Lung (tissue), 11 donors: ENCODE measurements at regions not wholly inside any gene's neighbourhood (a gene's known extent, or its start where the extent isn't known, plus 50 kb on each side); places are given as distances from the start of the nearest gene placed in this dataset.

ENCODE experiments used
- ATAC-seq: fragments of 200-7000 bp; cut with Tn5 transposase; one replicate; pipeline ENCODE4 v1.9.1; 2020; ENCODE audit warnings: moderate number of reproducible peaks; ENCODE audit not compliant: insufficient read depth, low FRiP score
- DNase-seq, 3 donors: peaks; one replicate each; pipeline ENCODE4 v3.0.0-alpha.2; 2013 to 2017
- H3K27ac ChIP-seq, 2 donors: one replicate each; pipeline ENCODE4 v1.5.1; 2013; ENCODE audit warnings: mild to moderate bottlenecking in 2 of 2, moderate library complexity in 2 of 2, control low read depth in 1 of 2, inconsistent platforms in 1 of 2, low read depth in 1 of 2, low read length in 1 of 2
- H3K27me3 ChIP-seq, 3 donors: one replicate each; pipeline ENCODE4 v1.5.1; 2013; ENCODE audit warnings: low read length in 2 of 3; ENCODE audit not compliant: control insufficient read depth in 3 of 3, insufficient read depth in 3 of 3
- H3K36me3 ChIP-seq, 4 donors: one replicate each; pipeline ENCODE4 v1.5.1; 2013; ENCODE audit warnings: low read length in 4 of 4, mild to moderate bottlenecking in 1 of 4, moderate library complexity in 1 of 4; ENCODE audit not compliant: control insufficient read depth in 4 of 4, insufficient read depth in 4 of 4
- H3K4me1 ChIP-seq, 5 donors: one replicate each; pipeline ENCODE4 v1.5.1; 2013; ENCODE audit warnings: low read length in 5 of 5, mild to moderate bottlenecking in 2 of 5, moderate library complexity in 1 of 5; ENCODE audit not compliant: control insufficient read depth in 5 of 5, insufficient read depth in 5 of 5
- H3K4me3 ChIP-seq: one replicate; pipeline ENCODE4 v1.5.1; 2013; ENCODE audit warnings: mild to moderate bottlenecking, control low read depth, moderate library complexity
- H3K9ac ChIP-seq, 2 donors: one replicate each; pipeline ENCODE4 v1.5.1; 2013; ENCODE audit warnings: low read length in 2 of 2, control low read depth in 1 of 2; ENCODE audit not compliant: insufficient read depth in 1 of 2
- H3K9me3 ChIP-seq, 4 donors: one replicate each; pipeline ENCODE4 v1.5.1; 2013; ENCODE audit warnings: low read length in 3 of 4, mild to moderate bottlenecking in 1 of 4, moderate library complexity in 1 of 4; ENCODE audit not compliant: control insufficient read depth in 4 of 4, insufficient read depth in 3 of 4
- WGBS, 2 donors: extraction: QIAGEN DNeasy Blood & Tissue Kit; methylation state at CpG; one replicate each; pipeline ENCODE4 v1.1.7; 2013; 5-methylcytosine and 5-hydroxymethylcytosine counted together
- TF ChIP-seq, protein P1 (sequence below): IDR thresholded peaks from 2 replicates; pipeline ENCODE4 v1.5.1; 2012; ENCODE audit warnings: mild to moderate bottlenecking; ENCODE audit errors: control extremely low read depth, extremely low read depth
- donor health status: control.
- donor health status: control.
- donor health status: Bipolar disorder and iron deficiency.
- donor health status: healthy.
- donor health status: DM: yes; HTN: yes; CAD: no.

GRCh38 chr5:2169850-2170760 lies 287.4 kb upstream of the IRX4 start:
- H3K9me3 ChIP-seq = peaks cover 0 to 4% (median 0%) of the 10 kb centered on the region in 4 donors
- peaks cover 4 to 11% (median 9%) of the 10 kb centered on the region in 3 donors for H3K27me3 ChIP-seq
- H3K9ac ChIP-seq = no peak overlapping the region
- peak; percentile 41 for ATAC-seq
- H3K36me3 ChIP-seq = no peaks in the 10 kb centered on the region
- H3K4me3 ChIP-seq = no peak overlapping the region
- WGBS, 2 donors = 58 to 72% methylated on average over 46 to 47 of the region's 47 CpGs
- TF ChIP-seq, protein P1, sequence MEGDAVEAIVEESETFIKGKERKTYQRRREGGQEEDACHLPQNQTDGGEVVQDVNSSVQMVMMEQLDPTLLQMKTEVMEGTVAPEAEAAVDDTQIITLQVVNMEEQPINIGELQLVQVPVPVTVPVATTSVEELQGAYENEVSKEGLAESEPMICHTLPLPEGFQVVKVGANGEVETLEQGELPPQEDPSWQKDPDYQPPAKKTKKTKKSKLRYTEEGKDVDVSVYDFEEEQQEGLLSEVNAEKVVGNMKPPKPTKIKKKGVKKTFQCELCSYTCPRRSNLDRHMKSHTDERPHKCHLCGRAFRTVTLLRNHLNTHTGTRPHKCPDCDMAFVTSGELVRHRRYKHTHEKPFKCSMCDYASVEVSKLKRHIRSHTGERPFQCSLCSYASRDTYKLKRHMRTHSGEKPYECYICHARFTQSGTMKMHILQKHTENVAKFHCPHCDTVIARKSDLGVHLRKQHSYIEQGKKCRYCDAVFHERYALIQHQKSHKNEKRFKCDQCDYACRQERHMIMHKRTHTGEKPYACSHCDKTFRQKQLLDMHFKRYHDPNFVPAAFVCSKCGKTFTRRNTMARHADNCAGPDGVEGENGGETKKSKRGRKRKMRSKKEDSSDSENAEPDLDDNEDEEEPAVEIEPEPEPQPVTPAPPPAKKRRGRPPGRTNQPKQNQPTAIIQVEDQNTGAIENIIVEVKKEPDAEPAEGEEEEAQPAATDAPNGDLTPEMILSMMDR = no peak
- peaks cover 0 to 19% (median 3%) of the 10 kb centered on the region in 5 donors for H3K4me1 ChIP-seq
- peak; percentile 72 to 81 (median 79) for DNase-seq
- no peak overlapping the region for H3K27ac ChIP-seq

GRCh38 chr5:2169430-2169808 lies 286.7 kb upstream of the IRX4 start:
- peaks cover 0 to 4% (median 0%) of the 10 kb centered on the region in 4 donors for H3K9me3 ChIP-seq
- DNase-seq = no peak

DNA sequence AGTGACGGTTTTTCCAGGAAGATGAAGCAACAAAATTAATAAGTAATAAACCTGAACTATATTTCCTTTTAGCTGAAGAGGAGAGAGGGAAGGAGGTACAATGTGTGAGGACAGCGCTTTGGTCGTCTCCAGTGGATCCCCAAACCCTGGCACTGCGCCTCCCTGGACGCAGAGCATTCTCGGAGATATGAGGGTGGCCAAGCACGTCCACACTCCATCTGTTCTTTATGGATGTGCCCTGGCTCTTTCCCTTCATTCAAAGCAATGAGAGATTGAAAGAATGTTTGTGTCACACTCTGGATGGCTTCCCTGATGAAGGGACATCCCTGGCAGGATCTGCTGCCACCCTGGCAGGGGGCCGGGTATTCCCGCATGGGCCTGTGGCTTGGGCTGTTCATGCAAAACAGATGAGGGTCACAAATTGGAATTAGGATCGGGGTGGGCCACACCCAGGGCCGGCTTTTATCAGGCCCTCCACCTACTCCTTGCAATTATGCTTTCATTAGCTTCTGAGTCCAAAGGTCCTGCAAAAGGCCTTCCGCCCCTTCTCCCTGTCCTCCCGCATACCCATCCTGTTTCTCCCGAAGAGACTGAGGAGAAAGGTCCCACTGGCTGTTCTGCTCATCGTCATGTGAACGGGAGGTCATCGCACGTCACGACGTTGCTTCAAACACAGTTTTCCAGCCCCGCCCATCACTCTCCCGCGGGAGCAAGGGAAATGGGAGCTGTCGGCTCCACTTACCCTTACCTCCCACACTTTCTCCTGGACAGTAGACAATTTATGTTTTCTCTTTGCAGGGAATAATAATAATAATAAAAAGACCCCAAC lies 286.1 kb upstream of the IRX4 start:
- no peak for ATAC-seq
- DNase-seq = no peak
- WGBS, 2 donors = 69 to 74% methylated on average over 24 of the region's 24 CpGs

More at GRCh38 chr5:2169430-2169808, 286.7 kb upstream of the IRX4 start:
- H3K36me3 ChIP-seq = no peaks in the 10 kb centered on the region
- peaks cover 4 to 14% (median 9%) of the 10 kb centered on the region in 3 donors for H3K27me3 ChIP-seq
- H3K4me1 ChIP-seq = peaks cover 0 to 19% (median 3%) of the 10 kb centered on the region in 5 donors
- TF ChIP-seq, protein P1 = no peak
- 77 to 84% methylated on average over 10 of the region's 10 CpGs for WGBS, 2 donors
- no peak overlapping the region for H3K4me3 ChIP-seq
- no peak overlapping the region for H3K27ac ChIP-seq
- no peak overlapping the region for H3K9ac ChIP-seq
- ATAC-seq = no peak

More for the DNA sequence above, 286.1 kb upstream of the IRX4 start:
- H3K27ac ChIP-seq = no peak overlapping the region
- H3K36me3 ChIP-seq = no peaks in the 10 kb centered on the region
- H3K9me3 ChIP-seq = peaks cover 0 to 4% (median 0%) of the 10 kb centered on the region in 4 donors
- peaks cover 4 to 15% (median 9%) of the 10 kb centered on the region in 3 donors for H3K27me3 ChIP-seq
- peaks cover 0 to 18% (median 3%) of the 10 kb centered on the region in 5 donors for H3K4me1 ChIP-seq
- H3K4me3 ChIP-seq = no peak overlapping the region
- TF ChIP-seq, protein P1 = no peak
- no peak overlapping the region for H3K9ac ChIP-seq
